CD4-positive, alpha-beta T cell treated with Interleukin-1 beta for 1 hour (primary cell): ENCODE measurements at regions not wholly inside any gene's neighbourhood (a gene's known extent, or its start where the extent isn't known, plus 50 kb on each side); places are given as distances from the start of the nearest gene placed in this dataset.

ENCODE experiments used
- DNase-seq, 2 donors: peaks; one replicate each; pipeline ENCODE4 v3.0.0-alpha.2; 2020 to 2022

- DNase-seq = no peak
These were observed 295.0 kb downstream of the CDCA7 start for GRCh38 chr2:173649527-173650219.

GRCh38 chr2:173651891-173652290, 297.2 kb downstream of the CDCA7 start:
- DNase-seq = no peak

- DNase-seq = no peak
These were observed 297.6 kb downstream of the CDCA7 start for GRCh38 chr2:173652311-173652710.

GRCh38 chr2:173652767-173653431, 298.2 kb downstream of the CDCA7 start:
- DNase-seq = no peak

- DNase-seq = no peak
These were observed 298.7 kb downstream of the CDCA7 start for GRCh38 chr2:173653432-173653805.

GRCh38 chr2:173654161-173654895, 299.7 kb downstream of the CDCA7 start:
- no peak for DNase-seq

- DNase-seq = no peak
These were observed 300.2 kb downstream of the CDCA7 start for GRCh38 chr2:173654896-173655265.

GRCh38 chr2:173656086-173656485, 301.4 kb downstream of the CDCA7 start:
- no peak for DNase-seq

- DNase-seq = no peak
These were observed 303.5 kb downstream of the CDCA7 start for GRCh38 chr2:173657996-173658717.

GRCh38 chr2:173658946-173659371, 304.3 kb downstream of the CDCA7 start:
- DNase-seq = no peak

GRCh38 chr2:173659509-173659908, 304.8 kb downstream of the CDCA7 start:
- no peak for DNase-seq

- DNase-seq = no peak
These were observed 303.6 kb downstream of the SP3 start for GRCh38 chr2:173661586-173661985.

- DNase-seq = no peak
These were observed 301.8 kb downstream of the SP3 start for GRCh38 chr2:173663353-173663752.

GRCh38 chr2:173663835-173664512, 301.2 kb downstream of the SP3 start:
- DNase-seq = no peak

GRCh38 chr2:173664513-173664910, 300.7 kb downstream of the SP3 start:
- DNase-seq = no peak

- no peak for DNase-seq
These were observed 298.8 kb downstream of the SP3 start for GRCh38 chr2:173666171-173666888.

- DNase-seq = no peak
These were observed 298.2 kb downstream of the SP3 start for GRCh38 chr2:173667014-173667413.

GRCh38 chr2:173667415-173667814, 297.8 kb downstream of the SP3 start:
- DNase-seq = no peak

- no peak for DNase-seq
These were observed 295.8 kb downstream of the SP3 start for GRCh38 chr2:173669271-173669853.

GRCh38 chr2:173669888-173670287, 295.3 kb downstream of the SP3 start:
- no peak for DNase-seq

GRCh38 chr2:173672573-173673340, 292.4 kb downstream of the SP3 start:
- no peak for DNase-seq
